NCI-H2081 (cell line): ENCODE measurements at regions not wholly inside any gene's neighbourhood (a gene's known extent, or its start where the extent isn't known, plus 50 kb on each side); places are given as distances from the start of the nearest gene placed in this dataset.

Source experiments
- DNase-seq, 2 experiments: peaks; one replicate each; lab custom pipeline; 2025; lab: John Stamatoyannopoulos, UW

DNA sequence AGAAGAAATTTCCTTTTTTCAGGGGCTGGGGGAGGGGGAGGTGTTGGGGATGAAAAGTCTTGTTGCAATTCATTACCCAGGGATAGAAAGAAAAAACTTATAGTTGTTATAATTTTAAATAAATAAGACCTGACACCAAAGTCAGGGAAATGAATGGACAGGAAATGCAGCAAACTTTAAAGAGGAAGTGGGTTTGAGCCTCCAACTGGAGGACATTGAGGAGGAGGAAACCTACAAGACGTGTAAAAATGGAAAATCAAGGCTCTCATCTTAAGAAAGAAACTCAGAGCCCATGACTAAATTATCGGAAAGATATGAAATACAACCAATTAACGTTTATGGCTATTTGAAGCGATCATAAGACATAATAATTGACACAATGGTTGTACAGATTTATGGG is 54.4 kb downstream of the NIBAN1 start:
- DNase-seq = no peak

DNA sequence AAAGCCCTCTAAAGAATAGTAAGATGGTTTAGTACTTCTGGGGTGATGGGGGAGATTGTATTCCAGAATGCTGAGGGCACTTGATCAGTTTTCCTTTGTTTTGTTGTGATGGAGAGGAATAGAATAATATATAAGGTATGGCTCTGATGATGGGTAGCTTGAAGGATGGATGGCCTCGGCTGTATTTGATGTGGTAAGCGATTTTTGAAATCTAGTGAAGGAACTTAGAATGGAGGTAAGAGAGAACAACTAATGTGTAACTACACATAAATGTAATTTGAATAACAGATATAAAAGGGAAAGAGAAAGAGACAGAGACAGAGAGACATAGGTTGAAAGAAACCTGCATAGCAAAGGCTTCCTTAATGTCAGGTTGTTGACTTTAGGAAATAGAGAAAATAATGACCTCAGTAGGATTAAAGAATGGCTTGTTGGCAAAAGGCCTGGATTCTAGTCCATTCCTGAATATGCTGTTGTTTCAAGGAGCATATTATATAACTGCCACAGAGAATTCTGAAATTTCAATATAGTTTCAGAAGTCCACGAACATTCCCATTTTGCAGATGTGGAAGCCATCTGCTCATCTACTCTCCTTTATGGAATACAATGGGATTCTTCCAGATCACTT is 58.7 kb downstream of the NIBAN1 start:
- no peak for DNase-seq

DNA sequence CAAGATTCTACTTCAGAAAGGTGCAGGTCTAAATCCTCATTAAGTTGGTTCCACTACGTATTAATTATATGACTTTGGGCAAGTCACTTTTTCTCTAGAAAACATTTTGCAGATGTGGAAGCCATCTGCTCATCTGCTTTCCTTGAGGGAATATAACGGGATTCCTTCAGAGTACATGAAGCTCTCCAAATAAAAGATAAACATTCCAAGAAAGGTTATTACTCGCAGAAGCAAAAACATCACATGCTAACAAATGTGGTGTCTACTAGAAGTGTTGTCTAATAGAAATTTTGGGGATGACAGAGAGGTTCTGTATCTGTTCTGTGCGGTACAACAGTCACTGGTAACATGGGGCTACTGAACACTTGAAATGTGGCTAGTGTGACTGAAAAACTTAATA is 60.2 kb downstream of the NIBAN1 start:
- no peak for DNase-seq

DNA sequence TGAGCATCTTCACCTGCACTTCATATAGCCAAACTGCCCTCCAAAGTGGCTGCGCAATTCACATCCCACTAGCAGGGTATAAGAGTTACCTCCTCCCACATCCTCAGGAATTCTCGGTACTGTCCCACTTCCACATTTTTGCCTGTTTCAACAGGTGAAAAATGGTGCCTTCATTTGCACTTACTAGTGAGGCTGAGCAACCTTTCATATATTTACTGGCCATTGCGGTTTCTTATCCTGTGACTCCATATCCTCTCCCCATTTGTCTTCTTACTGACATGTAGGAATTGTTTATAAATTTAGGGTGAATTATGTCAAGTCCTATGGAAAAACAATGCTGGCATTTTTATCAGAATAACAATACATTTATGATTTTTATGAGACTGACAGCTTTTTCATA is 61.9 kb downstream of the NIBAN1 start:
- DNase-seq = no peak

DNA sequence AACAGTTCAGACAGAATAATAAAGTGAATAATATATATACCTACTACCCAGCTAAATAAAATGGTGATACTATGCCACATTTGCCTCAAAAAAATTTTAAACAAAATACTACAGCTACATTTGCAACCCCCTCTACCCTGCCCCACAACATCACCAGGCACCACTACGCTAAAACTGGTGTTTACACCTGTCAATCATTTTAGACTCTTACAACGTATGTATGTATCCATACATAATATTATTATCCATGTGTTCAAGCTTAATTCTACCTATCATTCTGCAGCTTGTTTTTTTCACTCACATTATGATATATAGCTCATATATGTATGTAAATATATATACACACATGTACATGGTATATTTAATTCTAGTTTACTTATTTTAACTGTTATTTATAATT is 62.5 kb downstream of the NIBAN1 start:
- no peak for DNase-seq

DNA sequence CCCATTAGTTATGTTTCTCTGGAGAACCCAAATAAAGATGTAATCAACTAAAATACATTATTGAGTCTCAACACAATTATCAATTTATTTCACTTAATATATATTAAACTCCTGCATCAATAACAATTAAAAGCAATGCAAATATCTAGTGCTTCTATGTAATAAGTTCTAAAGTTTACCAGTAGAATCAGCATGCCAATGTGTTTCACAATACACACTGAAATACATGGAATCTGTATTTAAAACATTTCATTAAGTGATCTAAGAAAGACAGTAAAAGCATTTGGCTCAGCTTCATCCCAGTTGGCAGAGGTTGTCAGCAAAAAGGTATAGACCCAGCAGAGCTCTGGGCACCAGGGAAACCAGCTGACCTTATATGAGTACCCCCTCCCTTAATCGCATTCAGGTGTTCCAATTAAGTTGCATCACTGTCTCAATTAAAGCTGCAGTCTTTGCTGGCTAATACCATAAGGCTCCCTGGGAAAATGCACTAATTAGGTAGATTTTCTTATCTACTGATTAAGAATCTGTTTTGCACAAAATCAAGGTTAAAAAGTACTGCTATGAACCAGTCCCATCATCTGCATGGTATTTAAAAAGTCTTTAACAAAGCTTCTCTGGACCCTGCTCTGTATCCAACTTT is 63.1 kb downstream of the NIBAN1 start:
- DNase-seq = no peak

DNA sequence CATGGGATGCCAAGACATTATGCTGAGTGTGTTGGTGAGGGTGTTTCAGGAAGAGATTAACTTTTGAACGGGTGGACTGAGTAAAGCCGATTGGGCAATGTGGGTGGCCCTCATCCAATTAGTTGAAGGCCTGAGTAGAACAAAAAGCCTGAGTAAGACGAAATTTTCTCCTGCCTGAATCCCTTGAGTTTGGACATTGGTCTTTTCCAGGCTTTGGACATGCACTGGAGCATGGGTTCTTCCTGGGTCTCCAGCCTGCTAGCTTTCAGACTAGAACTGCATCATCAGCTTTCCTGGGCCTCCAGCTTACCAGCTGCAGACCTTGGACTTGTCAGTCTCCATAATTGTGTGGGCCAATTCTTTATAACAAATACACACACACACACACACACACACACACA is 63.6 kb downstream of the NIBAN1 start:
- DNase-seq = no peak

DNA sequence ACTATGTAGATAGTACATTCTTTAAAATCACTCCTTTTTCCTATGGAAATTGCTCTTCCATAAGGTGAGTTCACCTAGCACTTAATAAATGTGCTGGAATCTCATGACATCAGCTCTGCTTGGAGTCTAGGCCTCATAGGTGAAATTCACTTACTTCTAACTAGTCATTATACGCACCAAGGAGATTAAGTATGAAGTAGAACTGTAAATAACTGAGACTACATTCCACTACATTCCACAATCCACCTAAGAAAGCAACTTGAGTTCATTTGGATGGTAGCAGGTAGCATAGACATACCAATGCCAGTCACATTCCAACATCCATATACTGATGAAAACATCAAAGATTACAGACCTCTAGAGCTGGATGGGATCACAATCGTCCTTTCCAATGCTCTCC is 64.3 kb downstream of the NIBAN1 start:
- no peak for DNase-seq

DNA sequence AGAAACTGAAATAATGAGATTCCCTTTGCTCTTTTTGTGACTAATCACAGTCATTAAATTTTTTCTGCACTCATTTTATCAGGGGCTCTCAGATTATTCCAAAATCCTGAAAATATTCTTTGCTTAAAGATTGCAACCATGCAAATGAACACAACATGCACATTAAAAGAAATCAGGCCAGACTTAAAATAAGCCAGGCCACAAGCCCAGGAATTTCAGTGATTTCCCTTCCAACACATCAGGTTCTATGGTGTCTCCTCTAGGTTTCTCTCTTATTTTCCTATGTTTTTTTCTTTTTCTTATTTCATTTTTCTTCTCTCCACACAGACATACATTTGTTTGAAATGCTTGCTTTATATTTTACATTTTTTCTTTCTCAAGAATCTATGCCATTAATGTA is 65.3 kb downstream of the NIBAN1 start:
- DNase-seq = no peak

DNA sequence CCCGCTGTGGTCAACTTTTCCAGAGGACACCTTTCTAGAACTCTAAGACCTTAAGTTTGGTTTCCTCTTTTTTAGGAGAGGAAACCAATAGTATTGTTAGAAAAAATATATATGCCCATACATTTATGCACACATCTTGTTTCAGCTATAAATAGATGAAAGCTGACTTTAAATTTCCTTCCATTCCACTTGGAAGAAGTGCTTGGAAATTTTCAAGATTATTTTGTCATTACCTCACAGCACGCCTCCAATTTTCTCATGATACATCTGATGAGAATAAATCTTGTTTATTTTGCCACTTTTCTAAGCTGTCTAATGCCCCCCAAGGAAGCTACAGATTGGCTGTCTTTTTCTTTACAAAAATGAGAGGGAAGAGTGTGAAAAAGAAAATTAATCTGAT is 65.8 kb downstream of the NIBAN1 start:
- no peak for DNase-seq

DNA sequence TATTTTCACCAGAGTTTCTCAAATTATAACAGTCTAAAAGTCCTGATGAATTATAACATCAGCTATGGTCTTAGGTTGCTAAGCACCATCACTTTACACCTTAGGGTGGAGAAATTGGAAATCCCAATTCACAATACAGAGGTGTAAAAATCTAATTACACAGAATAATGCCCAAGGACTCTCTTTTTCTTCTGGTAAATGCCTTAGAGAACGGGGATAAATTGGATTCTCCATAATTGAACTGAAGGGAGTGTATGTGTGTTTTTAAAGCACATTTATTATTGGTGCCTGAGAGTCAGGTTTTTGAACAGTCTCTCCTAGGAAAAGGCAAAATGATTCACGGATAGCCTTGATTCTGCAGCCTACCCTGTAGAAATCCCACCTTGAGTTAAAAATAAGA is 66.8 kb downstream of the NIBAN1 start:
- DNase-seq = no peak

DNA sequence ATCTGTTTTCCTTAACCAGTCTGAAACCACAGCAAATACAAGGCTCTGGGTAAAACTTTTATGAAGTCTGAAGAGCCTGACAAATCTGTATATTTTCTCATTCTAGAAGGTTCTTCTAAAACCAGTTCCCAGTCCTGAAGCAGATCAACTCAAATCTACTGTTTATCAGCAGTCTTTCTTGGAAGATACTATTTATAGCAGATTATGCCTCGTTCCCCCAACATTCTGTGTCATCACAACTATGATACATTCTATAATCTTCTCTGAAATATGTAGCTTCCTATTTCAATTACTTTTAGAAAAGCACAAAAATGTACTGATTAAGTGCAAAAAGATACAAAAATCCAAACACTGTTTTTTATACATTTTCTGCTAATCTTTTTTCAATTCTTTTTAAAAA is 67.5 kb downstream of the NIBAN1 start:
- no peak for DNase-seq

DNA sequence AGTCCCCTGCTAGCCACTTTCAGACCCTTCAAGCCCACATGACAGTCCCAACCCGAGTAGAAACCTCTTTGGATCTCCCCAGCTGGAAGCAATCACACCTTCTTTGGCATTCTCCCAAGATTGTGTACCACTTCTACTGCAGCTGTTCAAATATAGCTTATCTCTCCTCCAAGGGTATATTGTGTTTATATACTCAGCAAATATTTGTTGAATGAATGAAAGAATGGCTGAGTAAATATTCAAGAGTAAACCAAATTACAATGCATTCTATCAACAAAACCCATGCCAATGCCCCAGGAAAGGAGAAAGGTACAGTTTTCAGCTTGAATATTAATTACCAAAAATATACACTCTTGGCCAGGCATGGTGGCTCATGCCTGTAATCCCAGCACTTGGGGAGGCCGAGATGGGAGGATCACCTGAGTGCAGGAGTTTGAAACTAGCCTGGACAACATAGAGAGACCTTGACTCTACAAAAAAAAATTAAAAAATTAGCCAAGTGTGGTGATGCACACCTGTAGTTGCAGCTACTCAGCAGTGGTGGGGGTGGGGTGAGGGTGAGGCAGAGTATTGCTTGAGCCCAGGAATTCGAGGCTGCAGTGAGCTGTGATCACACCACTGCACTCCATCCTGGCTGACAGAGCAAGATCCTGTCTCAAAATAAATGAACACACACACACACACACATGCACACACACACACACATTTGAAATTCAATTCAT is 68.5 kb downstream of the NIBAN1 start:
- peak; percentile 89 to 96 for DNase-seq

DNA sequence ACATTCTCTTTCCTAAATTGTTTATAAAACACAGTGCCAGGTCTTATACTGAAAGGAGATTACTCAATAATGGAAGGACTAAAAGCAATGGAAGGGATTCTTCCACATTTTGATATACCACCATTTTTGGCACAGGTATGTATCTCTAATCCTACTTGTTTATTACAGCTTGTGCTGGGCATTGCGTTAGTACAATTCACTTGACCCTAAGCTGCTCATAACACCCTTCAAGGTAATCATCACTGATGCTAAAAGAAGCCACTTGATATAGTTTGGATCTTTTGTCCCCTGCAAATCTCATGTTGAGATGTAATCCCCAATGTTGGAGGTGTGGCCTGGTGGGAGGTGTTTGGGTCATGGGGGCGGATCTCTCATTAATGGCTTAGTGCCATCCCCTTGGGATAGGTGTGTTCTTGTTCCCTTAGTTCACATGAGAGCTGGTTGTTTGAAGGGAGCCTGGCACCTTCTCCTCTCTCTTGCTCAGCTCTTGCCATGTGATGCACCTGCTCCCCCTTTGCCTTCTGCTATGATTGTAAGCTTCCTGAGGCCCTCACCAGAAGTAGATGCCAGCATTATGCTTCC is 71.1 kb downstream of the NIBAN1 start:
- DNase-seq = no peak

DNA sequence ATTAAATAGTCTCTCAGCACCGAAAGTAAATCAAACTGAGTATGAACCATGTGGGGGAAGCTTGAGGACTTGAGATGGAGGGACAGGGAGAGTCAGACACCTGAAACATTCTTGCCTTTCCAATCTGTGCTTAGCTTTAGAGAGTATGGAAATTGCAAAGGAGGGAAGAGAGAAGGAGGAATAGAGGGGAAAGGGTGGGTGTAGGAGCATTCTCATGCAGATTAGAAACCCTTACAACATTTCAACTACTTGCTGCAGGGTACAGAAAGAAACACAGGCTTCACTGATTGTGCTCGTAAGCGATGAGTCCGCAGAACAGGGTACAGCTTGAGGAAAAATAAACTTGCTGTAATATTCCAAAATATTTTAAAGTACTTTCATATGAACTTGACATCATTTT is 73.8 kb downstream of the NIBAN1 start:
- DNase-seq = no peak

DNA sequence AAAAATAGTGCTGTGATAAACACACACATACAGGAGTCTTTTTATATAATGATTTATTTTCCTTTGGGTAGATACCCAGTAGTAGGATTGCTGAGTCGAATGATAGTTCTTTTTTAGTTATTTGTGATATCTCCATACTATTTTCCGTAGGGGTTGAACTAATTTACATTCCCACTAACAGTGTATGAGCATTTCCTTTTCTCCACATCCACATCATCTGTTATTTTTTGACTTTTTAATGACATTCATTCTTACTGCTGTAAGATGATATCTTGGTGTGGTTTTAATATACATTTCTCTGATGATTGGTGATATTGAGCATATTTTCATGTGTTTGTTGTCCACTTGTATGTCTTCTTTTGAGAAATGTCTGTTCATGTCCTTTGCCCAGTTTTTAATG is 78.3 kb downstream of the NIBAN1 start:
- DNase-seq = no peak

DNA sequence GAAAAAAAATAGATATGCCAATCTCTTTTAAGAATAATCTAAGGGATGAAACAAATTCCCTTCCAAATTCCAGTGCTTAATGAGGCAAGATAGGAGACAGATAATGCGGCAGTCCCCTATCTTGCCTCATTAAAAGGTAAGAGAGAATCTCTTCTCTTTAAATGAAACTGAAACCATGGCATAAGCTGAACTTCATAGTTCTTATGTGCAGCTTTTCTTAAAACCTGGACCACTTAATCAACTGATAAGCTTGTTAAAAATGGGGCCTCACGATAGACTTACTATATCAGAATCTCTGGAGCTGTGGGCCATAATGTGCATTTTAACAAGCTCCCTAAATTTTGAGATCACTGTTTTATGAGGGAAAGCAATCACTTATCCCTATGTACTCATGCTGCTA is 79.2 kb downstream of the NIBAN1 start:
- no peak for DNase-seq

DNA sequence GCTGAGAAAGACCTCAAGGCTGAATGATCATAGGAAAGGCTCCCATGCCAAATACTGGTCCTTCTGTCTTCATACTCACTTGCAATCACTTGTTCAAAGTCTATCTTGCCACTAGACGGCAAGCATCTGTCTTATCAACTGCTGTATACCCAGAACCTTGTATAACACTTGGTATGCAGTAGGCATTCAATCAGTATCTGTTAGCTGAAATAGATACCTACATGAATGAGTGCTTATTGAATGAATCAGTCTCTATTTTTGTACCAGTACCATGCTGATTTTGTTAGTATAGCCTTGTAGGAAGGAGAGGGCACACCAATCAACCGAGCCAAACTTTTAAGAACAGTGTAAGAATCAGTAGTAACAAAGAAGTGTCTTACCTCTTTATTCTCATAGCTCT is 80.6 kb downstream of the NIBAN1 start:
- DNase-seq = no peak

DNA sequence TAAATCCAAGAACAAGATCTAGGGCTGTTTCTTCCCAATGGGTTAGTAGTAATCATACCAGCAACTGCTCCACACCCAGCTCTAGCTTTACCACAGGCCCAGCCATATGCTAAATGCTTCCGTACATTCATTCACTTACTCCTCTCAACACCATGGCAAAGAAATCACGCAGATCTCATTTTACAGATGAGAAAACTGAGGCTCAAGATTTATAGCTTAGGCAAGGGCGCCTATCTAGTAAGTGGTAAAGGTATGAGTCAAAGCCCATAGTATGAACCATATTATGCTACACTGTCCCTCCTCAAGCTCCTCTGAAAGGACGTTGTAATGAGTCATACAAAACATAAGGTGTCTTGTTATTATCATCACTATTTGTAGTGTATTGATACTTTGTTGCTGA is 82.2 kb downstream of the NIBAN1 start:
- DNase-seq = no peak

DNA sequence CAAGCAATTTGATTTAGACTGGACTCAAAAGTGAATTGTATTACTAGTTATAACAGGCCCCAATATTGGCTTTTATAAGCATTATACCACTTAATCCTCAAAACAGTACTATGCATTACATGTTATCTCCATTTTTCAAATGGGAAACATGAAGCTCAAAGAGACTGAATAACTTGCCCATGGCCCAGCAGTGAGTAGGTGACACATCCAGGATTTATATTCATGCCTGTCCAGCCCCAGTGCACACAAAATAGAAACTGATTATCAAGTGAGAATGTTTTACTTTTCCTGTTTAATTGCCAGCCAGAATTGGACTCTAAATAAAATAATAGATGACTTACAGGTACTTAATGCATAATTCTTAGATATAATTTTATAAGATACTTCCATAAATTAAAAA is 82.9 kb downstream of the NIBAN1 start:
- no peak for DNase-seq

DNA sequence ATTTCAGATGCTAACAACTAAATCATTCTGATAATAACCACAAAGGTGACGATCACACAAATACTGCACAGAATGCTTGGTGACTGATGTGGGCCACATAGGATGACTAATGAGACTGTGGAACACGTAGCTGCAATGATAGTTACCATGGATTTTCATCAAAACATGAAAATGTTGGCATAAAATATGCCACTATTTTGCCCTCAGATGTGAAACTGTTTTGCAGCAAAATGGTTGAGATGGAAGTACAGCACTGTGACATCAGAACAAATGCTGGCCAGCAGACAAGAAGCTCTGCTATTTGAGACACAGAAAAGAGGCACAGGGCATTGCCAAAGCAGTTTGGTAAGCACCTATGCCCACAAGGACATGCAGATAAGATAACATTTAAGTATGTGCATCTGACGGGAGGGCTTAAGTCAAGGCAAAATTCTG is 83.8 kb downstream of the NIBAN1 start:
- DNase-seq = no peak

DNA sequence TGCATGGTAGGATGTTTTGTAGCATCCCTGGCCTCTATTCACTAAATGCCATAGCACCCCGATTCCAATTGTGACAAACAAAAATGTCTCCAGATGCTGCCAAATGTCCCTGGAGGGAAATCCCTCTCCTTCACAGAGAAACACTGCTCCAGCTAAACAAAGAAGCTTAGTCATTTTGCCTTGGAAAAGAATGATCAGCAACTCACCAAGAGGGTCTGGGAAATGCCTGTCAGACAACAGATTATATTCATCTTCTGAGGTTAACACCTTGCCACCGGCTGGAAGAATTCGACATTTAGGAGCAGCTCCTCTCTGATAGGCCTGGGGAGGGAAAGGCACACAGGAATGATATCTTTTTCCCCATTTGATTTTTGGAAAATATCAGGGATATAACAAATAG is 84.4 kb downstream of the NIBAN1 start:
- DNase-seq = no peak

DNA sequence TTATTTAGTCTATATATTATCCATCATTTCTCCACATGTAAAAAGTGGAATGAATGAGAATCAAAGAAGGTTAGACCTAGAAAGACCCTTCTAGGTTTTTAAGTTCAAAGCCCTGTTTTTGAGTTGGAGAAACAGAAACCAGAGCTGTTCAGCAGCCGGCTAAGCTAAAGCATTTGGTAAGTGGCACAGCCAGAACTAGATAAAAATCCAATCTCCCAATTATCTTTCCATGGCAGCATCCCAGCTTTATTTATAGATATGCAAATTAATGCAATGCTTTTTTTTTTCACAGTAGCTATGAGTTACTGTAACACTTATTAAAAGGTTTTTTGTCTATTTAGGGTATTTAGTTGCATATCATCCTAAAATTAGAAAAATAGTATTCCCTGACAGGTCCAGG is 85.1 kb downstream of the NIBAN1 start:
- no peak for DNase-seq
